Right ventricle myocardium inferior (tissue), 1 donor: ENCODE measurements at regions not wholly inside any gene's neighbourhood (a gene's known extent, or its start where the extent isn't known, plus 50 kb on each side); places are given as distances from the start of the nearest gene placed in this dataset.
A peak's percentile ranks its signal among the peaks of the same experiment; 100 is the strongest.

Experiments
- ATAC-seq: fragments of 200-7000 bp; cut with Tn5 transposase; one replicate; pipeline ENCODE4 v1.9.1; 2020; ENCODE audit warnings: mild to moderate bottlenecking, moderate library complexity
- DNase-seq: peaks from one replicate; pipeline ENCODE4 v3.0.0; 2021; ENCODE audit errors: missing footprints
- intact Hi-C: fragments of 100-400 bp; cut with DNase I; formaldehyde crosslinking; loops from one replicate; pipeline ENCODE4 v1.11.0; 2022
- donor health status: DM: no; HTN: yes; CAD: no; lungs with severe emphysema.

DNA sequence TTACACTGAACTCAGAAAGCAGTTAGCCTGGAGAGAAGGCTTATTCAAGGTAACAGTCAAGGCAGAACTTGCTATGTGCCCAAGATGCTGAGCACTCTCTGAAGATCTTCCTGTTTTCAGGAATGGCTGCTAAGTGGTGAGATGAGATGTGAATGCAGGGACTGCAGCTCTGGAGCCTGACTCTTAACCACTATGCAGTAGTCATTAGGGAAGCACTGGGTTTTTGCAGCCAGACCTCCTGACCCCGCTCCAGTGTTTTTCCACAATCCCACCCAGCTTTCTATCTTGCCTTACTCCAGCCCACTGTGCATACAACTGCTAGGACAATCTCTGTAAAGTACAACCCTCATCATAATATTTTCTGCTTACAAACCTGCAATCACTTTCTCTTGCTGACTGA is 95.2 kb upstream of the LNX1 start:
- intact Hi-C loops, result no loop called here
- DNase-seq, result no peak
- no peak for ATAC-seq

DNA sequence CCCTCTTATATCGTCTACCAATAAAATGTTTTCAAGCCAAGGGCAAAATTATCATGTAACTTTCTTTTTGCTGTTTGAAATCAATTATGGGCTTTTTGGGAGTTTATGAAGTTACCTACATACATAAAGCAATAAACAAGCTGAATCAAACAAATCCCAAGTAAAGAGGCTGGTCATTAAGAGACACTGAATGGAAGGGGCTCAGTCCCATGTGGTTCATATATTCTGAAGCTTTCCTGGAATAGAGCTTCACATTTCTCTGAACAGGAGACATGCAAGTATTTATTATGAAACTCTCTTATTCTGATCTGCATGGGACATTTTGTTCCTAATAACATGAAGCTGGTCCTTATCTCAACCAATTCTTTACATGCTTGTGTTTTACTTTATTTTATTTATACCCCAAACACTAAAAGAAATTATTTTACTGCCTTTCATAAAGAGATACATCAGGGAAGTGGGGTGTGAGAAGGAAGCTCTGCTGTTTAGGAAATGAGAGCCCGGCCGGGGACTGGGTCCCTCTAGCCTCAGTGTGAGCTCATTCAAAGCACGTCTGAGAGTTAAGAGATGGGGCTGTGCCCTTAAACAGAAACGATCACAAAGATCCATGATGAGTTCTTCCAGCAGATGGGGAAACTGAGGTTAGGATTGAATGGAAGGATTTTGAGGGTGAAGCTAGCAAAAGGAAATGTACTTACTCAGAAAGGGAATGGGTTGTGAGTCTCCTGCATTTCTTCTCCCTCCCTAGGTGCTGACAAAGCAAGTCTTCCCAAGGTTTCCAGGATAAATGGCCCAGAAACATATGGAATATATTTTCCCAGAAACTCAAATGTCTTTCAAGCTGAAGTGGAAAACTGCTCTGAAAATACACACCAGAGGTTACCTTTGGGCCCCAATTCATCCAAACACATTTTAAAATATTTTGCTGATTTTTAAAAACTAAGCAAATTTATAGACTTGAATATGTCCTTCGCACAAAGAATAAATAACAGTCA is 93.1 kb upstream of the LNX1 start:
- intact Hi-C loops, result no loop called here
- peak; percentile 37 for ATAC-seq
- no peak for DNase-seq

DNA sequence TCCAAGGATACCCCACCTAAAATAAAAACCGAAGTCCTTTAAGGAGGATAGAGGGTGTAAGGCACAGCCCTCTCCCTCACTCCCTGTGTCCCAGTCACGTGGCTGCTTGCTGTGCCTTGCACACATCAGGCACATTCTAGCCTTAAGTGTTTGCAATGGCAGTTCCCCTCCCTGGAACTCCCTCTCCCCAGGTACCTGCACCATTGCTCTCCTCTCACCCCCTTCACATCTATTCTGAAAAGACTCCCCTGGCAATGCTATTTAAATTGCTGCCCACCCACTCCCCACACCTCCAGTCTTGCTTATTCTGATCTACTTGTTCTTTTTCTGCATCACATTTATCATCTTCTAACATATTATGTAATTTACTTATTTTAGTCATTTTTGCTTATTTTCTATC is 91.6 kb upstream of the LNX1 start:
- no peak for DNase-seq
- intact Hi-C loops, result no loop called here
- ATAC-seq, result no peak

DNA sequence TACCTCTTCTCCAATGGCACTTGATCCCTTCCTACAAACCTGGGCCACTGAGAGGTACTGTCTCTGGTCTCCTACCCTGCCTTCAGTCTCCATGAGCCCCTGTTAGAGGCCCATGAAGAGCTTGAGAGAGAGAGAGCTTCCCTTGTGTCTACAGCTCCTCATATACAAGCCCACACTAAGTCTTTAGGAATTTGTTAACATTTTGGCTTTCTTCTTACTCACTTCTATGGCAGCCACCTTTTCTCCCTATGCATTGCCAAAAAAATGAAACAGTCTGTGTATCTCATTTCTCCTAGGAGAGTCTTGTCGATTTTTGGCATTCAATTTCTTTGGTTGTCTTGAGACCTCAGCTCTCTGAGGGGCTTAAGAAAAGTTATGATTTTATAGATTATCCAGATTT is 90.9 kb upstream of the LNX1 start:
- DNase-seq, result no peak
- no peak for ATAC-seq
- intact Hi-C loops, result no loop called here

DNA sequence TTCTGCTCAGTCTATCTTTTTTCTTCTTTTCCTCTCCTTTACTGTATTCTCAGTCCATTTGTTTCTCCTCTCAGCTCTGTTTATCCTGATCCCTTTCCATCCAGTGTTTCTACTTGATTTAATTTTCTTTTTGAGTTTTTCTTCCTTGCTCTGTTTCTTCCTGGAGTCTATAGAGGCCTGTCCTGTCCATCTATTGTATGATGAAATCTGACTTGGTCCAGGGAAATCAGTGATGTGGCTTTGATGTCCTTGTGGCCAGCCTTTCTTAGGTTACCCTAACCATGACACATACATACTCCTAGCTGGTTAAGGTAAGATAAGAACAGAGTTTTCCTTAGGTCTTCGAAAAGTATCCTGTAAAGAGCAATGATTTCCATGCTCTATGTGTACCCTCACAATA is 89.3 kb upstream of the LNX1 start:
- intact Hi-C loops, result no loop called here
- no peak for DNase-seq
- no peak for ATAC-seq

DNA sequence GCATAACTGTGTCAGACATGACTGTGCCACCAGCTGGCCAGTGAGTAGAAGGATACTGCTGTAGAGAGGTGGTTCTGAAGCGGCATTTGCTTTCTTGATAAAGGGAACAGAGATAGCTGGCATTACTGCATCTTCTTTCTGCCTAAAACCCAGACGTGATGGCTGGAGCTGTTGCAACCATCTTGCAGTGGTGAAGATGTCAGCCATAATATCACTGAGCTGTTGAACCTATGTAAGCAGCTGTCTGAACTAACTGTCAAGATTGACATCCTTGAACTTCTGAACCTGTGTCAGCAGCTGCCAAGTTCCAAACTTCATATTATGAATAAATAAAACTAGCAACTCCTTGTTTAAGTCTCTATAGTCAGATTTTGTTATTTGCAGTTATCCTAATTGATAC is 88.9 kb upstream of the LNX1 start:
- ATAC-seq (no peak), DNase-seq (no peak)
- intact Hi-C loops, result no loop called here

DNA sequence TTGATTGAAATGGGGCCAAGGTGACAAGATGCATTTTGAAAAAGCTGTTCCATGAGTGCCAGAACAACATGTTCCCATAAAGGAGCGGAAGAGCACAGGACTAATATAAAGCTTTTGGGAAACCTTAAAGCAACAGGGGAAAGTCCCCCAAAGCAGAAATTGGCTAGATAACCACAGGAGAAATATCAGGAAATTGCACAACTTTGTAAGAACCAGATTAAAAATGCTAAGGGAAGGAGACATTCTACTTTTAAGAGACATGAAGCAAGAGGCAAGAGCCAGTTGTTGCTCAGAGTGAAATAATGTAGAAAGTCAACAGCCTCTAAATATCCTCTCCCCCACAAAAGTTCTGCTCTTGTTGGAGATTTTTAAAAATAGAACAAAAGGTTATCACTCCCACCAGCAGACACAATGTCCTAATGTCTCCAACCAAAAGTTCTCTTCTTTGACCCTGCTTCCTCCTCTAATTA is 85.2 kb upstream of the LNX1 start:
- intact Hi-C loops, result no loop called here
- ATAC-seq (peak; percentile 77), DNase-seq (no peak)

DNA sequence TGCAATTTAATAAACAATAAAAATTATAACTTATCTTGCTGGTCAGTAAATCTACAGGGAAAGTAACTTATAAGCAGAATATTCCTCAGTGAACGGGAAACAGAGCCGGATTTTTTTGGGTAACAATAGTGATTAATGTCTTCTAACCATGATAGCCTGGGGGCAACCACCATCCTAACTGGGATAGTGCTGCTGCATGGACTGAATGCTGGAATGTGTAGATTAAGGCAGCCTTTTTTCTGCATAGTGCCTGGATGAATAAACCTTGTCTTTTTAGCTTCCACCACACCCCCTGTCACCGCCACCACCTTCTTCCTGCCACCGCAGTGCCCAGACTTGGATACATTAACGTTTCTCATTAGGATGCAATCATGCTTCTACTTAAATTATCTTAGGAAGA is 83.6 kb upstream of the LNX1 start:
- ATAC-seq (no peak), DNase-seq (no peak)
- intact Hi-C loops, result no loop called here

DNA sequence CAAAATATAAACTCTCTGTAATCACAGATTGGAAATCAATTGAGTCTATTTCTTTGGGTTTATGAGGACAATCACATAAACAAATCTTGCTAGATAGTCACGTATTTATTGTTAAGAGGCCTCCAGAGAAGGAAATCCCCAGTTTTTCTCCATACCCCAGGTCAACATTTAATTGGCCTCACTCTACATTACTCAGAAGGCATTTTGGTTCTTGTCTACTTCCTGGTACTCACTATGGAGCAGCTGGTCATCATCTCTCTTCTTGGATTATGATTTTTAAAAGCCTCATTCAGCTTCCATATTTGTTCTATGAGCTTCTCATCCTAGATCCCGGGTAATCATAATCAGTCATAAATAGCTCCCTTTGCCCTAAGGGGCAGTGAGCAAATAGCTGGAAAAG is 81.6 kb upstream of the LNX1 start:
- no peak for ATAC-seq
- intact Hi-C loops, result no loop called here
- no peak for DNase-seq

DNA sequence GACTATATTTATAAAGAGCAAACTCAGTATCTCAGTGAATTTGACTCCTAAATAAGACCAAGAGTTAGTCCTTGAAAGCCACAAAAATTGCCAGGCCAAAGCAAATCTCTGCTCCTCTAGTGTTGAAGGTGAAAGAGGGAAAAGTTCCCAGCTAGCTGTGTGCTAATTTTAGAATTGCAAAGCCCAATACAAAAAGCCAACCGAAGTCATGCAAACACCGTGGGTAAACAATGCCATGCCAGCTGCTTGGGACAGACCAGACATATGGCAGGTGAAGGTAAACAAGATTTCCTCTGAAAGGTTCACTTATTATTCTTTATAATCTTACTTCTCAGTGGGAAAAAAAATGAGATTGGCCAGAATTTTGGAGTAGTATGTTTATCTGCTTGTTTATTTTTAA is 80.5 kb upstream of the LNX1 start:
- DNase-seq (no peak), ATAC-seq (peak; percentile 63)
- intact Hi-C loops, result no loop called here

DNA sequence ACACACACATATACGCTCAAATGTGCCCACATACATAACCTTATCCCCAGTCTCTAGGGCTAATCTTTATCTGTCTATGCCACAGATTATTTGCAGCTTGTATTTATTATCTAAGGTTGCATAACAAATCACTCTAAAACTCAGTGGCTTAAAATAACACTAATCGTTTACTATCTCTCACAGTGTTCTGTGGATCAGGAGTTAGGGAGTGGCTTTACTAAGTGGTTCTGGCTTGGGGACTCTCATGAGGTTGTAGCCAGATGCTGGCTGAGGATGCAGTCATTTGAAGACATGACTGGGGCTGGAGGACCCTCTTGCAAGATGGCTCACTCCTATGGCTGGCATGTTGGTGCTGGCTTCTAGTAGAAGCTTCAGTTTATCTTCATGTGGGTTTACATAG is 68.5 kb upstream of the LNX1 start:
- intact Hi-C loops, result no loop called here
- peak; percentile 62 for ATAC-seq
- no peak for DNase-seq

DNA sequence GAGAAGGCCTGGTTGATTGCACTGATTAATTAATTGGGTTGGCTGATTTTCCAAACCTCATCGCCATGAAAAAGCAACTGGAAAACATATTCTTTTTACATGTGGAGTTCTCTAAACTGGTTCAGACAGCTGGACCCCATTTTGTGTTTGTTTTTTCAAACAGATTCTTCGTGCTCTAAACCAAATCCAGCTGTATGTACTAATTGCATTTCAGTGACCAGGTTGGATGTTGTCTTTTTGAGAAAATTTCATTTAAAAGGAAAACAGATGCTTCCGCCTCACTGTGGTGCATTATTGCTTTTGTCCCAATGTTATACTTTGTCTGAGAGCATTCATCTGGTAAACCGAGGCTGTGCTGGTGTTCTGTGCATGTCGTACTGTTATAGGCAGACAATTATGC is 67.8 kb upstream of the LNX1 start:
- intact Hi-C loops, result no loop called here

DNA sequence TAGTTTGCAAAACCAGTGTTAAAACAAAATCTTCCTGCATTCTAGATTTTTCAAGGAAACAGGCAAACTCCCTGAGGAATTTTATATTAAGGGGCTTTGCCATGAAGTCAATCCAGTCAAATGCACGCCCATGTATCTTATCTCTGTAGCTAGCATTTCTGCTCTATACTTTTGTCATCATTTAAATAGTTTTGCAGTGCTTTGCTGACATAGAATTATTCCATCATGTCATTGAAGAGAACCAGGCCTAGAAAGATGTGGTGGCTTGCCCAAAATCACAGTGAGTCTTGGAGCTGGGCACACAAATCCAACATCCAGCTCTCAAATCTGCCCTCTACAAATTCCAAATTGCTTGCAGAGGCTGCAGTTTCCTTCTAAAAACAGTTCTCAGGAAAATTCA is 66.7 kb upstream of the LNX1 start:
- intact Hi-C loops, result no loop called here
- DNase-seq, result no peak
- no peak for ATAC-seq

More for the DNA sequence above, 67.8 kb upstream of the LNX1 start:
- ATAC-seq (no peak), DNase-seq (no peak)

DNA sequence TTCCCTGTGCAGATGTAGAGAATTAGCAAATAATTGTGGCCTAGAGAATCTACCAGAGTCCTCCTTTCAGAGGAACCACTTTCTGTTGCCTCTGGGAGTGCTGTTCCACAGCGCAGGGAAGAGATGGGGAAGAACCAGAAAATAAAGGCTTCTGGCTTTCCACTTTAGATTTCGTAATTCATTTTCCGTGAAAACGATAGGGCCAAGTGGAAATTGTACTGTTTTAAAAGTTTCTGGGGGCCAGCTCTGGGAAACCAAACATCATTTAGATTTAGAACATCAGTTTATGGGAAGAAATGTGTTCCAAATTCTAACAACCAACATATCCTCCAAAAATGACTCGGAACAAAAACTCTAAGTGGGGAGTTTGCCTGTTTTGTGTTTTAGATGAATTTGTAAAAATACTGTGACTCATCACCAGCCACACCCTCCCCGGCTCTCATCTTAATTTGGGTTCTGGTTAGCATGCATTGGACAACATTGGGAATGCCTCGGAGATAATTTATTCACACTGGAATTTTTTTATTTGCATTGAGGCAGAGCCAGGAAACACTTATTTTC is 65.2 kb upstream of the LNX1 start:
- DNase-seq (no peak), ATAC-seq (peak; percentile 83)
- intact Hi-C loops, result no loop called here

DNA sequence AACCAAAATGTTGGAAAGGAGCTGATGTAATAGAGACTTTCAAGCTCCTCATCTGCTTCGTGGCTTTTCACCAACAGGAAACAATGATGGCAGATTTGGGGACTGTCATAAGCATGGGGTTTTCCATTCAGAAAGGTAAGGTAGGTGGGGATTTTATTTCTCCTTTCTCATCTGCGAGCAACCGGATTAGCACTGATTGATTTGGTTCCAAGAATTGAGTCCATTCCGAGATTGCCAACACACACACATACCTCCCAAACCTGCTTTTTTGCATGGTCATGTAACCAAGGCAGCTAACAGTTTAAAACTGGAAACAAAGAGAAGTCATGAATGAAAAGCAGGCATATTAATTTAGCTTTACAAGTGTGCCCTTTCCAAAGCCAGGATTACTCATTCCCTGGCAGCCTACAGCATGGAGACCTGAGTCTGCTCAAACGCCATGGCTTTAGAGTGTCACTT is 63.0 kb upstream of the LNX1 start:
- intact Hi-C loops, result loop anchor here (5.0 kb wide), 2 partner anchors 53 to 162 kb away; no protein-coding TSS in a partner anchor

DNA sequence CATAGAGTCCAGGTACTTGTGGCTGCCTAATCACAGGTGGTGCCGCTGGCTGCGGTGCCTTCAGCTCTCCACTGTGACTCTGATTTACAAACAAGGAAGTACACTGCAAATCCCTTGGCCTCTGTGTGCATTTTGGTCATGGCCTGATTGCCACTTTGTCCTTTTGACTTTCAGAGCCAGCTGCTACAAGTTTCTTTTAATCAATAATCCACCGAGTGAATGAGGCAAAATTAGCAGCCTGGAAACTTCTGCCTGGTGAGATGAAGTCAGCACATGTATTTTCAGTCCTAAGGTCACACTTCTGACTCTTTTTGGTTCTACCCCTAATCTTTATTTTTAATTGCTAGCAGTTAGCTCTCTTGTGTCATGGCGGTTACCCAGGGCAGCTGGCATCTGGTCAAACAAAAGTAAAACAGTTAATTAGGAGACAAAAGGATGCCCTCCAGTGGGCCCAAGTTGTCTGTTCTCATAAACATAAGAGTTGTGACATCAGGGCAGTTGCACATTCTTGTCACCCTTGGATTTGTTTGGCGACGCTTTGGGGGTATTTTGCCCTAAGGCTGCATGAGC is 62.3 kb upstream of the LNX1 start:
- ATAC-seq (no peak), DNase-seq (no peak)
- intact Hi-C loops, result loop anchor here (2.0 to 5.0 kb wide), 3 partner anchors 54 to 161 kb away; no protein-coding TSS in a partner anchor

More for the DNA sequence above, 63.0 kb upstream of the LNX1 start:
- DNase-seq (no peak), ATAC-seq (peak; percentile 51)

DNA sequence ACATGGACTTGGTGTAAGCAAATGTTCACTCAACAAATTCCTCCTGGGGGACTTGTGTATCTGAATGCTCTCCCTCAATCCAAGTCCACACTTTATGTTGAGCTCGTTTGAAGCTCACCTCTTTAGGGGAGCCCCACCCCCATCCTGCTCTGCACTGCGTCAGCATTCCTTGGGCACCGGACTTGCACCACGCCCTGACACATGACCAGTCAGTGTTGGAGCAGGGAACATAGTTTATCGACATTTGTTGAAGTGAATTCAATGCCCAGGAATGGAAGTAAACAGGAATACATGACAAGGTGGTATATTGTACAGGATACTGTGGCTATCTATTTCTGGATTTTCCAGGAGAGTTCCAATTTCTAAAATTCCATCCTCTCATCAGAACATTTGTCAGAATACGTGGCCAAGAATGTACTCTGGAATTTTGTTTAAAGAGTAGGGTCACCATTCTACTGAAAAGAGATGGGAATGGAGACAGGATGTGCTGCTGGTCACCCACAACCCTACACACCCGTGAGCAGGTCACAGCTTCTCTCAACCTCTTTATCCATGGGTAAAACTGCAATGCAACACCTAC is 60.0 kb upstream of the LNX1 start:
- intact Hi-C loops, result loop anchor here (5.0 kb wide), 2 partner anchors 56 to 159 kb away; no protein-coding TSS in a partner anchor
- no peak for DNase-seq
- ATAC-seq, result no peak

DNA sequence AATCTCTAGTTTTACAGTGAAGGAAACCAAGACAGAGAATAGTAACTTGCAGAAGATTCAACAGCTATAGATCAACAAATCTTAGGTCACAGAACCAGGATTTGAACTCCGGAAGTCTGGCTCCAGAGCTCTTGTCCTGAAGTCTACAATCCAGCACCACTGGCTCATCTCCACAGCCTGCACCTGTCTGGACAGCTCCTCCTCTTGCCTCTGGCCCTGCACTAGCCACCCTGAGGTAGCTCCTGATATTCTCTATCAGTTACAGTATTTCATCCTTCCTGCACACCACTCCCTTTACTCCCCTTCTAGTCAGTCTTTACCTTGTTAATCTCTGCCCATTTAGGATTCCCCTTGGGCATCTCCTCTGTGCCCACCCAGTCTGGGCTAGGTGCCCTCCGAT is 58.1 kb upstream of the LNX1 start:
- no peak for DNase-seq
- intact Hi-C loops, result no loop called here
- ATAC-seq, result no peak

DNA sequence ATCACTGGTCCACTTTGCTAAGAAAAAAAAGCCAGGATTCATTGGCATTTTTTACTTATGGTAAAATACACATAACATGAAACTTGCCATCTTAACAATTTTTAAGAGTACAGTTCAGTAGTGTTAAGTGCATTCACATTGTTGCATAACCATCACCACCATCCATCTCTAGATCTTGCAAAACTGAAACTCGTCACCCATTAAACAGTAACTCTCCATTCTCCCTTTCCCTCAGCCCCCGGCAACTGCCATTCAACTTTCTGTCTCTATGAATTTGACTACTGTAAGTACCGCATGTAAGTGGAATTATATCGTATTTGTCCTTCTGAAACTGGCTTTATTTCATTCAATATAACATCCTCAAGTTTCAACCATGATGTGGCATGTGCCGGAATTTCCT is 56.3 kb upstream of the LNX1 start:
- DNase-seq (no peak), ATAC-seq (no peak)
- intact Hi-C loops, result no loop called here
